Esophagus muscularis mucosa (tissue), 4 donors: ENCODE measurements at regions not wholly inside any gene's neighbourhood (a gene's known extent, or its start where the extent isn't known, plus 50 kb on each side); places are given as distances from the start of the nearest gene placed in this dataset.

Experiments used
- CTCF ChIP-seq, 3 experiments: fragments of 200-600 bp in 2 of 3; fragments of 450-650 bp in 1 of 3; sonication (generic) in 2 of 3; IDR thresholded peaks; one replicate each; pipeline ENCODE4 v1.5.1; 2017 to 2019; ENCODE audit warnings: antibody characterized with exemption in 3 of 3, mild to moderate bottlenecking in 2 of 3, moderate library complexity in 1 of 3
- EP300 ChIP-seq: sonication (generic); formaldehyde crosslinking; IDR thresholded peaks from one replicate; pipeline ENCODE4 v1.6.1; 2017; ENCODE audit warnings: antibody characterized with exemption
- POLR2AphosphoS5 ChIP-seq, 2 donors: sonication (generic); formaldehyde crosslinking; IDR thresholded peaks; one replicate each; pipeline ENCODE4 v1.6.1; 2017; ENCODE audit warnings: antibody characterized with exemption in 2 of 2

- no peak for TF ChIP-seq POLR2AphosphoS5 (IDR thresholded peaks at IDR 0.05)
- TF ChIP-seq CTCF (IDR thresholded peaks at IDR 0.05): no peak
- TF ChIP-seq EP300: no peak
Observed at GRCh38 chr3:117691526-117691925, 981.9 kb downstream of the TUSC7 start.
